Upper lobe of left lung (tissue), 4 donors: ENCODE measurements at regions not wholly inside any gene's neighbourhood (a gene's known extent, or its start where the extent isn't known, plus 50 kb on each side); places are given as distances from the start of the nearest gene placed in this dataset.

ENCODE experiments used
- EP300 ChIP-seq, 4 donors: sonication (generic); formaldehyde crosslinking; IDR thresholded peaks; one replicate each; pipeline ENCODE4 v1.5.1; 2017; ENCODE audit warnings: antibody characterized with exemption in 4 of 4, control low read depth in 2 of 4
- POLR2A ChIP-seq, 4 donors: fragments of 450-650 bp; IDR thresholded peaks; one replicate each; pipeline ENCODE4 v1.5.1; 2016 to 2017; ENCODE audit warnings: antibody characterized with exemption in 4 of 4, mild to moderate bottlenecking in 2 of 4
- POLR2AphosphoS5 ChIP-seq, 2 donors: sonication (generic); formaldehyde crosslinking; IDR thresholded peaks; one replicate each; pipeline ENCODE4 v1.5.1; 2017; ENCODE audit warnings: antibody characterized with exemption in 2 of 2

DNA sequence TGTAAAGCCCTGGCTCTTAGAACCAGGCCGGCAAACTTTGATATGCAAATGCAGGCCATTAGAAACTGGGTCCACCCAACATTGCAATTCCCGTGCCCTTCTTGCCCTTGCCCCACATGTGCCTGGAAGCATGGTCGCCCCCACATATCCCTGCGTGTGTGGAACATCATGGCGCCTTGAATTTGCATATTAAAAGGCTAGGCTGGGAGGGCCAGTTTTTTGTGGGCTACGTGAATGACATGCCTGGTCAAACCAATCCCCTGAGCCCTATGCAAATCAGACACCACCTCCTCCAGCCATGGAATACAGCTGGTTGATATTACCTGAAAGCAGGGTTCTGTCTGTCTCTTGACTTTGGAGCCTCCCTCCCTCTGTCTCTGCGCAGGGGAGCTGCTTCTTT, 58.7 kb upstream of the ARHGEF26 start:
- TF ChIP-seq POLR2AphosphoS5 (IDR thresholded peaks at IDR 0.05), result no peak
- no peak for TF ChIP-seq EP300 (IDR thresholded peaks at IDR 0.05)
- no peak for TF ChIP-seq POLR2A (IDR thresholded peaks at IDR 0.05)
